NT2/D1 (cell line): ENCODE measurements at regions not wholly inside any gene's neighbourhood (a gene's known extent, or its start where the extent isn't known, plus 50 kb on each side); places are given as distances from the start of the nearest gene placed in this dataset.

Experiments used
- SUZ12 ChIP-seq: IDR thresholded peaks from 2 replicates; pipeline ENCODE4 v1.6.1; 2011; ENCODE audit not compliant: insufficient read length, insufficient read depth; ENCODE audit errors: extremely low read depth
- ZNF274 ChIP-seq: IDR thresholded peaks from 2 replicates; pipeline ENCODE4 v1.6.1; 2011; ENCODE audit warnings: mild to moderate bottlenecking, low read depth, low read length

DNA sequence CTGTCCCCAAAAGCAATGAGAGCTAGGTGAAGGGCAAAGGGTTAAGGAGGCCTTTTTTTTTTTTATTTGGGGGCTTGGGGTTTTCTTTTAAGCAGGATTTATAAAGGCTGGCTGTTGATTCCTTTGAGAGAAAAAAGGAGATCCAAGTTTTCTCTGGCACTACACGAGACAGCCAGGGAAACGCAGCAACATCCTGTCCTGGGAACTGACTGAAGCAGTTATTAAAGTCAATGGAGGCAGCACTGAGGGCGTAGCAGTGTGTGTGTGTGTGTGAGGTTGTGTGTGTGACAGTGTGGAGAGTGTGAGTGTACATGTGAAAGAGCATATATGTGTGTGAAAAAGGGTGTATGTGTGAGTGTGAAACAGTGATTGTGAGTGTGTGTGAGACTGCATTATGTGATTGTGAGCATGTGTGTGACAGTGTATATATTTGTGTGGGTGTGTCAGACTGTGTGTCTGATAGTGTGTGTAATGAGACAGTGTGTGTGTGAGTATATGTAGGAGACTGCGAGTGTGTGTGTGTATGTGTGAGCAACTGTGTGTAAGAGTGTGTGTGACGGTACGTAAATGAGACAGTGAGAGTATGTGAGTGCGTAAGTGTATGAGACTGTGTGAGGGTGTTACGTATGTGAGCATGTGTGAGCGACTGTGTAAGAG, 65.9 kb upstream of the TIAM1 start:
- TF ChIP-seq ZNF274 (no peak), SUZ12 (no peak)
